ENCODE measurements at regions not wholly inside any gene's neighbourhood (a gene's known extent, or its start where the extent isn't known, plus 50 kb on each side); places are given as distances from the start of the nearest gene placed in this dataset.

GRCh38 chr3:26353097-26353496 lies 269.5 kb upstream of the LRRC3B start:
- FAIRE-seq (no peak), DNase-seq (ENCODE audit: insufficient read length, low spot score) (no peak)
- TF ChIP-seq POLR2A (IDR thresholded peaks at IDR 0.05; ENCODE audit: low read depth, low read length): no peak

- no peak for TF ChIP-seq POLR2A (IDR thresholded peaks at IDR 0.05; ENCODE audit: low read depth, low read length)
- FAIRE-seq (no peak), DNase-seq (ENCODE audit: insufficient read length, low spot score) (no peak)
These were observed 264.2 kb upstream of the LRRC3B start for GRCh38 chr3:26358405-26358804.

- DNase-seq (ENCODE audit: insufficient read length, low spot score) (no peak), FAIRE-seq (no peak)
- no peak for TF ChIP-seq POLR2A (IDR thresholded peaks at IDR 0.05; ENCODE audit: low read depth, low read length)
These were observed 256.9 kb upstream of the LRRC3B start for GRCh38 chr3:26365706-26366105.

GRCh38 chr3:26368312-26368711 lies 254.3 kb upstream of the LRRC3B start:
- no peak for FAIRE-seq
- DNase-seq (ENCODE audit: insufficient read length, low spot score): no peak
- TF ChIP-seq POLR2A (IDR thresholded peaks at IDR 0.05; ENCODE audit: low read depth, low read length): no peak

- FAIRE-seq: peak; percentile 41
- DNase-seq (ENCODE audit: insufficient read length, low spot score): peak; percentile 12
- TF ChIP-seq POLR2A (IDR thresholded peaks at IDR 0.05; ENCODE audit: low read depth, low read length): no peak
These were observed 253.4 kb upstream of the LRRC3B start for GRCh38 chr3:26369133-26369532.

- FAIRE-seq: no peak
- no peak for TF ChIP-seq POLR2A (IDR thresholded peaks at IDR 0.05; ENCODE audit: low read depth, low read length)
These were observed 246.6 kb upstream of the LRRC3B start for GRCh38 chr3:26375843-26376530.

GRCh38 chr3:26381411-26381810 lies 241.2 kb upstream of the LRRC3B start:
- FAIRE-seq (no peak), DNase-seq (ENCODE audit: insufficient read length, low spot score) (no peak)
- no peak for TF ChIP-seq POLR2A (IDR thresholded peaks at IDR 0.05; ENCODE audit: low read depth, low read length)

More at GRCh38 chr3:26375843-26376530, 246.6 kb upstream of the LRRC3B start:
- no peak for DNase-seq (ENCODE audit: insufficient read length, low spot score)

- no peak for FAIRE-seq
- no peak for TF ChIP-seq POLR2A (IDR thresholded peaks at IDR 0.05; ENCODE audit: low read depth, low read length)
These were observed 215.9 kb upstream of the LRRC3B start for GRCh38 chr3:26406636-26407035.

GRCh38 chr3:26418553-26418952 lies 204.0 kb upstream of the LRRC3B start:
- DNase-seq (ENCODE audit: insufficient read length, low spot score) (no peak), FAIRE-seq (no peak)
- TF ChIP-seq POLR2A (IDR thresholded peaks at IDR 0.05; ENCODE audit: low read depth, low read length): no peak

More at GRCh38 chr3:26406636-26407035, 215.9 kb upstream of the LRRC3B start:
- DNase-seq (ENCODE audit: insufficient read length, low spot score): no peak

- FAIRE-seq: no peak
- no peak for TF ChIP-seq POLR2A (IDR thresholded peaks at IDR 0.05; ENCODE audit: low read depth, low read length)
- no peak for DNase-seq (ENCODE audit: insufficient read length, low spot score)
These were observed 200.2 kb upstream of the LRRC3B start for GRCh38 chr3:26422415-26422814.

- TF ChIP-seq POLR2A (IDR thresholded peaks at IDR 0.05; ENCODE audit: low read depth, low read length): no peak
- DNase-seq (ENCODE audit: insufficient read length, low spot score) (no peak), FAIRE-seq (no peak)
These were observed 197.5 kb upstream of the LRRC3B start for GRCh38 chr3:26425076-26425475.

GRCh38 chr3:26428992-26429391 lies 193.6 kb upstream of the LRRC3B start:
- no peak for FAIRE-seq
- TF ChIP-seq POLR2A (IDR thresholded peaks at IDR 0.05; ENCODE audit: low read depth, low read length): no peak
- no peak for DNase-seq (ENCODE audit: insufficient read length, low spot score)

GRCh38 chr3:26437678-26438077 lies 184.9 kb upstream of the LRRC3B start:
- peak; percentile 93 for FAIRE-seq
- DNase-seq (ENCODE audit: insufficient read length, low spot score): peak; percentile 7
- TF ChIP-seq POLR2A (IDR thresholded peaks at IDR 0.05; ENCODE audit: low read depth, low read length): no peak

- DNase-seq (ENCODE audit: insufficient read length, low spot score): no peak
- FAIRE-seq: no peak
- TF ChIP-seq POLR2A (IDR thresholded peaks at IDR 0.05; ENCODE audit: low read depth, low read length): no peak
These were observed 184.1 kb upstream of the LRRC3B start for GRCh38 chr3:26438325-26438940.
